Upper lobe of right lung (tissue), 1 donor: ENCODE measurements at regions not wholly inside any gene's neighbourhood (a gene's known extent, or its start where the extent isn't known, plus 50 kb on each side); places are given as distances from the start of the nearest gene placed in this dataset.
A peak's percentile ranks its signal among the peaks of the same experiment; 100 is the strongest.

ENCODE experiments used
- ATAC-seq: fragments of 200-7000 bp; cut with Tn5 transposase; one replicate; pipeline ENCODE4 v1.9.1; 2020; ENCODE audit warnings: mild to moderate bottlenecking, moderate library complexity
- DNase-seq: peaks from one replicate; pipeline ENCODE4 v3.0.0-alpha.2; 2020
- H3K27ac ChIP-seq: fragments of 200-600 bp; one replicate; pipeline ENCODE4 v1.8.0; 2022
- H3K27me3 ChIP-seq: fragments of 200-600 bp; one replicate; pipeline ENCODE4 v1.8.0; 2022; ENCODE audit warnings: mild to moderate bottlenecking
- H3K36me3 ChIP-seq: fragments of 200-600 bp; one replicate; pipeline ENCODE4 v1.8.0; 2022
- H3K4me1 ChIP-seq: fragments of 200-600 bp; one replicate; pipeline ENCODE4 v1.8.0; 2022
- H3K4me3 ChIP-seq: fragments of 200-600 bp; one replicate; pipeline ENCODE4 v1.8.0; 2022; ENCODE audit warnings: mild to moderate bottlenecking
- H3K9me3 ChIP-seq: fragments of 200-600 bp; one replicate; pipeline ENCODE4 v1.8.0; 2022
- CTCF ChIP-seq: fragments of 200-600 bp; IDR thresholded peaks from one replicate; pipeline ENCODE4 v1.8.0; 2022; ENCODE audit warnings: antibody characterized with exemption
- intact Hi-C: fragments of 100-400 bp; cut with DNase I; formaldehyde crosslinking; loops from one replicate; pipeline ENCODE4 v1.11.0; 2022
- donor health status: DM: no; HTN: yes; CAD: no; lungs with severe emphysema.

DNA sequence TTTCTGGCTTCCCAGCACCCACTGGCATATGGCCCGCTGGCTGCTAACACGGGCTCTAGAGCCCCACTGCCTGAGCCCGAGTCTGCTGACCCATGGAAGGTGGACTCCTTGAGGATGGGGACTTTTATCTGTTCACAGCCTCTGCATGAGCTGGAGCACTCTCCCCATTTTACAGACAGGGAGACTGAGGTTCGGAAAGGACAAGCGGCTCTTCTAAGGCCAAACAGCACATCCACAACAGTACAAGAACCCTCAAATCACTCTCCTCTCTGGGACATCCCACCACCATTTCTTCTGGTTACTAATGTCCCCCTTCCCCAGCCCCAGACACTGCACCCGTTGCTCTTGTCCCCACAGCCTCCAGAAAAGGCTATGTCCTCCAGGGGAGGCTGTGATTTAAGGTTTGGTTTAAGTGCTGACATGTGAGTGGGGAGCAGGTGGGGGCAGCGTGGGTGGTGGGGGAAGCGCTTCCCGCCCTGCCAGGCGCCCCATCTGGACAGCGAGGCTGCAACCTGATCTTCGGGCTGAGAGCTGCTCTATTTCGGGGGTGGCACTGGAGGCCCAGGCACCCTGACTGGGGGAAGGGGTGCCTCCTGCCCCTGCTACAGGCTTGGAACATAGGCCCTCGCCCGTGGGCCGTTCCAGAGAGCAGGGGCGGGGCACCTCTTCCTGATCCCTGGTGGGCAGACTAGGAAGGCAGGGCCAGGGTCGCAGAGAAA, 104.8 kb upstream of the WNT4 start:
- no peak for TF ChIP-seq CTCF
- peaks cover 3% of the 10 kb centered on the region for H3K4me1 ChIP-seq
- no peak for ATAC-seq
- H3K27me3 ChIP-seq: no peaks in the 10 kb centered on the region
- DNase-seq: no peak
- H3K9me3 ChIP-seq: no peaks in the 10 kb centered on the region
- intact Hi-C loops: no loop called here
- H3K27ac ChIP-seq: no peak overlapping the region
- no peak overlapping the region for H3K4me3 ChIP-seq
- no peaks in the 10 kb centered on the region for H3K36me3 ChIP-seq

- no peaks in the 10 kb centered on the region for H3K27me3 ChIP-seq
- peaks cover 10% of the 10 kb centered on the region for H3K4me1 ChIP-seq
- no peaks in the 10 kb centered on the region for H3K9me3 ChIP-seq
- no peak overlapping the region for H3K27ac ChIP-seq
- no peaks in the 10 kb centered on the region for H3K36me3 ChIP-seq
- intact Hi-C loops: no loop called here
- TF ChIP-seq CTCF: no peak
- ATAC-seq: peak; percentile 16
- no peak overlapping the region for H3K4me3 ChIP-seq
- DNase-seq: no peak
Measured at GRCh38 chr1:22248746-22249145, 105.8 kb upstream of the WNT4 start.

- H3K27me3 ChIP-seq: no peaks in the 10 kb centered on the region
- no peaks in the 10 kb centered on the region for H3K36me3 ChIP-seq
- DNase-seq (no peak), ATAC-seq (no peak)
- peaks cover 12% of the 10 kb centered on the region for H3K4me1 ChIP-seq
- H3K4me3 ChIP-seq: no peak overlapping the region
- no peak overlapping the region for H3K27ac ChIP-seq
- no peak for TF ChIP-seq CTCF
- intact Hi-C loops: no loop called here
- no peaks in the 10 kb centered on the region for H3K9me3 ChIP-seq
Measured at GRCh38 chr1:22249928-22250680, 107.2 kb upstream of the WNT4 start.

DNA sequence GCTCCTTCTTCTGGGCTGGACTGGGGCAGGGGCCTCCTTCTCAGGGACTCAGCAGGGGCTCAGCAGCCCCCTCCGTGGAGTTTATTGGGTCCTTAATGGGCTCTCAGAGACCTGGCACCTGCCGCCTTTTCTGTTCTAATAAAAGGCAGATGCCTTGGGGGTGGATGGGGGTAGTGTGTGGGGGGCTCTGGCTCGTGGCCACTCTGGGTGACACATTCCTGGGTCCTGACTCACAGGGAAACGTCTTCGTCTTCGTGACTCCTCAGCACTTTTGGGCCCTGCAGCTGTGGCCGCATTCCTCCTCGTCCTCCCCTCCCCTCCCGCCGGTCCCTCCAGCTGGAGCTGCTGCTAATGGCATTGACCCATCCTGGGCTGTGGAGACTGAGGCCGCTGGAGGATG, 107.8 kb upstream of the WNT4 start:
- Histone ChIP-seq H3K4me1 (peaks cover 19% of the 10 kb centered on the region), H3K27me3 (no peaks in the 10 kb centered on the region), H3K27ac (no peak overlapping the region), H3K4me3 (no peak overlapping the region), H3K9me3 (no peaks in the 10 kb centered on the region), H3K36me3 (no peaks in the 10 kb centered on the region)
- DNase-seq (no peak), ATAC-seq (no peak)
- intact Hi-C loops: no loop called here
- no peak for TF ChIP-seq CTCF

DNA sequence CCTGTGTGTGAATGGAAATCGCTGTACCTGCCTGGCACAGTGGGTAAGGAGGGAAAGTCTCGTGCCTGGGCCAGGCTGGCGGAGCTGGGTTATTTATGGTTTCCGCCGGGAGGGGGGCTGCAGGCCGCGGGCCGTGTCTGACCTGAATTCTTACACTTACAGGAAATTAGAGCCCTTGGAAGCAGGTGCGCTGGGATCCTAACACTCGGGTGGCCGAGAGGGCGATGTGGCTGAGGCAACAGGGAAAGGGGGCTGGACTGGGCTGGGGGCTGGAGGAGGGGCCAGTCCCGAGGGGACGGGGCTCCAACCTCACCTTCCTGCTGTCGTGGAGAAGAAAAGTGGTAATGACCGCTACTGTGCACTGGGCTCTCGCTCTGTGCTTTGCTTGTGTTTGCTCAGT, 109.4 kb upstream of the WNT4 start:
- intact Hi-C loops: no loop called here
- no peak overlapping the region for H3K27ac ChIP-seq
- TF ChIP-seq CTCF: no peak

More for the DNA sequence above, 109.4 kb upstream of the WNT4 start:
- peaks cover 27% of the 10 kb centered on the region for H3K4me1 ChIP-seq
- no peak for DNase-seq
- no peaks in the 10 kb centered on the region for H3K36me3 ChIP-seq
- ATAC-seq: no peak
- H3K27me3 ChIP-seq: no peaks in the 10 kb centered on the region
- H3K9me3 ChIP-seq: no peaks in the 10 kb centered on the region
- no peak overlapping the region for H3K4me3 ChIP-seq
